RWPE2 (cell line): ENCODE measurements at regions not wholly inside any gene's neighbourhood (a gene's known extent, or its start where the extent isn't known, plus 50 kb on each side); places are given as distances from the start of the nearest gene placed in this dataset.

Experiments
- ATAC-seq: fragments of 200-7000 bp; cut with Tn5 transposase; 3 replicates; pipeline ENCODE4 v1.9.1; 2021; ENCODE audit warnings: low read depth
- DNase-seq: peaks from one replicate; pipeline ENCODE4 v3.0.0-alpha.2; 2020; ENCODE audit warnings: low spot score
- H3K27ac ChIP-seq: fragments of 450-650 bp; 2 replicates; pipeline ENCODE4 v1.5.1; 2017; ENCODE audit warnings: mild to moderate bottlenecking; ENCODE audit not compliant: poor library complexity, severe bottlenecking
- H3K27me3 ChIP-seq: fragments of 250-450 bp; sonication (Bioruptor Pico); 2 replicates; pipeline ENCODE4 v1.5.1; 2021; ENCODE audit warnings: mild to moderate bottlenecking, moderate library complexity; ENCODE audit not compliant: insufficient read depth, poor library complexity, severe bottlenecking
- H3K36me3 ChIP-seq: fragments of 250-450 bp; sonication (Bioruptor Pico); 2 replicates; pipeline ENCODE4 v1.5.1; 2020; ENCODE audit warnings: low read depth, mild to moderate bottlenecking, moderate library complexity
- H3K4me1 ChIP-seq: fragments of 250-450 bp; sonication (Bioruptor Pico); 2 replicates; pipeline ENCODE4 v1.5.1; 2021; ENCODE audit warnings: mild to moderate bottlenecking, moderate library complexity; ENCODE audit not compliant: insufficient read depth, poor library complexity, severe bottlenecking
- H3K4me3 ChIP-seq: fragments of 250-450 bp; sonication (Bioruptor Pico); 2 replicates; pipeline ENCODE4 v1.5.1; 2021; ENCODE audit warnings: mild to moderate bottlenecking, moderate library complexity; ENCODE audit not compliant: severe bottlenecking
- H3K9me3 ChIP-seq: fragments of 250-450 bp; sonication (Bioruptor Pico); 2 replicates; pipeline ENCODE4 v1.5.1; 2021; ENCODE audit warnings: mild to moderate bottlenecking, moderate library complexity; ENCODE audit not compliant: severe bottlenecking
- CTCF ChIP-seq: fragments of 450-650 bp; IDR thresholded peaks from one replicate; pipeline ENCODE4 v1.5.1; 2017; ENCODE audit warnings: mild to moderate bottlenecking, moderate library complexity; ENCODE audit not compliant: poor library complexity, severe bottlenecking

- Histone ChIP-seq H3K9me3 (no peaks in the 10 kb centered on the region), H3K4me3 (no peak overlapping the region), H3K4me1 (peaks cover 23% of the 10 kb centered on the region), H3K27ac (no peak overlapping the region), H3K36me3 (no peaks in the 10 kb centered on the region), H3K27me3 (no peaks in the 10 kb centered on the region)
- no peak for TF ChIP-seq CTCF
- ATAC-seq, result no peak
- no peak for DNase-seq
These were observed 181.9 kb downstream of the NUAK1 start for GRCh38 chr12:105956662-105957457.

- TF ChIP-seq CTCF, result no peak
- ATAC-seq (no peak), DNase-seq (no peak)
- Histone ChIP-seq H3K4me3 (no peak overlapping the region), H3K36me3 (no peaks in the 10 kb centered on the region), H3K4me1 (peaks cover 21% of the 10 kb centered on the region), H3K27ac (peak overlapping the region; percentile 4), H3K27me3 (no peaks in the 10 kb centered on the region), H3K9me3 (no peaks in the 10 kb centered on the region)
These were observed 178.3 kb downstream of the NUAK1 start for GRCh38 chr12:105960319-105961083.

- no peak for ATAC-seq
- H3K9me3 ChIP-seq, result no peaks in the 10 kb centered on the region
- no peak for DNase-seq
- peaks cover 20% of the 10 kb centered on the region for H3K4me1 ChIP-seq
- H3K27me3 ChIP-seq, result no peaks in the 10 kb centered on the region
- no peak overlapping the region for H3K4me3 ChIP-seq
- no peaks in the 10 kb centered on the region for H3K36me3 ChIP-seq
- TF ChIP-seq CTCF, result no peak
- peak overlapping the region; percentile 4 for H3K27ac ChIP-seq
These were observed 176.7 kb downstream of the NUAK1 start for GRCh38 chr12:105961821-105962671.

- Histone ChIP-seq H3K9me3 (no peaks in the 10 kb centered on the region), H3K27me3 (no peaks in the 10 kb centered on the region), H3K36me3 (no peaks in the 10 kb centered on the region), H3K4me1 (no peaks in the 10 kb centered on the region), H3K27ac (no peak overlapping the region), H3K4me3 (no peak overlapping the region)
- no peak for DNase-seq
- TF ChIP-seq CTCF, result no peak
- no peak for ATAC-seq
These were observed 171.5 kb downstream of the NUAK1 start for GRCh38 chr12:105967038-105967776.
